SK-N-SH treated with all-trans-retinoic acid at 6 μM for 48 hours (cell line): ENCODE measurements at regions not wholly inside any gene's neighbourhood (a gene's known extent, or its start where the extent isn't known, plus 50 kb on each side); places are given as distances from the start of the nearest gene placed in this dataset.

ENCODE experiments used
- ATAC-seq: fragments of 200-7000 bp; cut with Tn5 transposase; 3 replicates; pipeline ENCODE4 v1.9.1; 2020; ENCODE audit warnings: mild to moderate bottlenecking, moderate library complexity
- ARNTL ChIP-seq: fragments of 450-650 bp; formaldehyde crosslinking; IDR thresholded peaks from 2 replicates; pipeline ENCODE4 v1.5.0; 2020; ENCODE audit warnings: low read depth, mild to moderate bottlenecking, moderate library complexity, borderline replicate concordance
- CSDC2 ChIP-seq: fragments of 250-450 bp; sonication (Bioruptor Pico); IDR thresholded peaks from 2 replicates; pipeline ENCODE4 v1.5.0; 2020; ENCODE audit warnings: mild to moderate bottlenecking, moderate library complexity
- CSRNP3 ChIP-seq: fragments of 250-450 bp; sonication (Bioruptor Pico); IDR thresholded peaks from 2 replicates; pipeline ENCODE4 v1.5.1; 2021; ENCODE audit warnings: mild to moderate bottlenecking, moderate library complexity
- ESRRG ChIP-seq: fragments of 250-450 bp; sonication (Bioruptor Pico); IDR thresholded peaks from 2 replicates; pipeline ENCODE4 v1.6.1; 2021; ENCODE audit warnings: mild to moderate bottlenecking
- GLIS3 ChIP-seq: fragments of 250-450 bp; sonication (Bioruptor Pico); IDR thresholded peaks from 2 replicates; pipeline ENCODE4 v1.5.0; 2020; ENCODE audit warnings: mild to moderate bottlenecking, moderate library complexity
- OSR1 ChIP-seq: fragments of 250-450 bp; sonication (Bioruptor Pico); IDR thresholded peaks from 2 replicates; pipeline ENCODE4 v1.8.0; 2022; ENCODE audit warnings: moderate library complexity, mild to moderate bottlenecking, inconsistent platforms
- POU6F1 ChIP-seq: fragments of 250-450 bp; sonication (Bioruptor Pico); IDR thresholded peaks from 2 replicates; pipeline ENCODE4 v1.8.0; 2021; ENCODE audit warnings: low read depth, mild to moderate bottlenecking, moderate library complexity, borderline replicate concordance
- PPARA ChIP-seq: fragments of 250-450 bp; sonication (Bioruptor Pico); IDR thresholded peaks from 2 replicates; pipeline ENCODE4 v1.5.0; 2020; ENCODE audit warnings: mild to moderate bottlenecking, borderline replicate concordance
- RARB ChIP-seq: fragments of 250-450 bp; sonication (Bioruptor Pico); IDR thresholded peaks from 2 replicates; pipeline ENCODE4 v1.8.0; 2021; ENCODE audit warnings: mild to moderate bottlenecking, moderate library complexity
- TCF4 ChIP-seq: fragments of 250-450 bp; sonication (Bioruptor Pico); IDR thresholded peaks from 2 replicates; pipeline ENCODE4 v1.8.0; 2021; ENCODE audit warnings: mild to moderate bottlenecking, moderate library complexity, borderline replicate concordance
- TOX ChIP-seq: fragments of 250-450 bp; sonication (Bioruptor Pico); IDR thresholded peaks from 2 replicates; pipeline ENCODE4 v1.8.0; 2021; ENCODE audit warnings: mild to moderate bottlenecking, moderate library complexity, borderline replicate concordance
- TSHZ2 ChIP-seq: fragments of 250-450 bp; sonication (Bioruptor Pico); IDR thresholded peaks from 2 replicates; pipeline ENCODE4 v1.5.0; 2020; ENCODE audit warnings: mild to moderate bottlenecking, moderate library complexity
- ZC3H10 ChIP-seq: fragments of 250-450 bp; sonication (Bioruptor Pico); IDR thresholded peaks from 2 replicates; pipeline ENCODE4 v1.5.1; 2021; ENCODE audit warnings: mild to moderate bottlenecking, moderate library complexity
- ZFP3 ChIP-seq: fragments of 250-450 bp; sonication (Bioruptor Pico); IDR thresholded peaks from 2 replicates; pipeline ENCODE4 v1.5.0; 2020; ENCODE audit warnings: mild to moderate bottlenecking, moderate library complexity
- ZNF565 ChIP-seq: fragments of 450-650 bp; formaldehyde crosslinking; conservative IDR thresholded peaks from 2 replicates; pipeline ENCODE4 v1.5.0; 2020; ENCODE audit warnings: low read depth, mild to moderate bottlenecking, moderate library complexity
- ZNF70 ChIP-seq: fragments of 450-650 bp; formaldehyde crosslinking; IDR thresholded peaks from 2 replicates; pipeline ENCODE4 v1.5.0; 2020; ENCODE audit warnings: mild to moderate bottlenecking, moderate library complexity
- ZNF8 ChIP-seq: fragments of 450-650 bp; formaldehyde crosslinking; IDR thresholded peaks from 2 replicates; pipeline ENCODE4 v1.5.0; 2020; ENCODE audit warnings: mild to moderate bottlenecking, moderate library complexity

GRCh38 chr17:77281904-77282367, 141.2 kb downstream of the SEC14L1 start:
- ATAC-seq = no peak
- TF ChIP-seq ARNTL (CRISPR knock-in tag) = no peak
- no peak for TF ChIP-seq POU6F1 (CRISPR knock-in tag)
- no peak for TF ChIP-seq ZNF8 (CRISPR knock-in tag)
- no peak for TF ChIP-seq GLIS3
- no peak for TF ChIP-seq TCF4 (CRISPR knock-in tag)
- TF ChIP-seq CSRNP3 (CRISPR knock-in tag) = no peak
- no peak for TF ChIP-seq CSDC2 (CRISPR knock-in tag)
- no peak for TF ChIP-seq RARB (CRISPR knock-in tag)
- TF ChIP-seq TOX (CRISPR knock-in tag) = no peak
- TF ChIP-seq PPARA (CRISPR knock-in tag) = no peak
- no peak for TF ChIP-seq OSR1
- TF ChIP-seq TSHZ2 (CRISPR knock-in tag) = no peak
- TF ChIP-seq ESRRG (CRISPR knock-in tag) = no peak
- TF ChIP-seq ZNF565 (CRISPR knock-in tag) = no peak
- TF ChIP-seq ZC3H10 (CRISPR knock-in tag) = no peak

- ATAC-seq = no peak
Measured at GRCh38 chr17:77282524-77283515, 142.1 kb downstream of the SEC14L1 start.

More at GRCh38 chr17:77282524-77283515, 142.1 kb downstream of the SEC14L1 start:
- TF ChIP-seq ZNF70 (CRISPR knock-in tag) = no peak
- no peak for TF ChIP-seq ZFP3 (CRISPR knock-in tag)
- no peak for TF ChIP-seq ARNTL (CRISPR knock-in tag)
- TF ChIP-seq RARB (CRISPR knock-in tag) = no peak
- no peak for TF ChIP-seq TOX (CRISPR knock-in tag)
- TF ChIP-seq TSHZ2 (CRISPR knock-in tag) = no peak
- TF ChIP-seq, all 23 proteins: peak for 0
